Activated naive CD8-positive, alpha-beta T cell (primary cell): ENCODE measurements at regions not wholly inside any gene's neighbourhood (a gene's known extent, or its start where the extent isn't known, plus 50 kb on each side); places are given as distances from the start of the nearest gene placed in this dataset.

Source experiments
- H3K27ac Mint-ChIP-seq: one replicate; pipeline ENCODE4 v1.8.0; 2021; ENCODE audit warnings: mixed read lengths
- H3K27me3 Mint-ChIP-seq: one replicate; pipeline ENCODE4 v1.8.0; 2021; ENCODE audit warnings: mixed read lengths
- H3K36me3 Mint-ChIP-seq: one replicate; pipeline ENCODE4 v1.8.0; 2021; ENCODE audit warnings: mixed read lengths
- H3K4me1 Mint-ChIP-seq: one replicate; pipeline ENCODE4 v1.8.0; 2021; ENCODE audit warnings: low read depth, mixed read lengths
- H3K4me3 Mint-ChIP-seq: one replicate; pipeline ENCODE4 v1.8.0; 2021; ENCODE audit warnings: mild to moderate bottlenecking, mixed read lengths
- H3K9me3 Mint-ChIP-seq: one replicate; pipeline ENCODE4 v1.8.0; 2021; ENCODE audit warnings: low read depth, mixed read lengths

GRCh38 chr11:34750692-34751405 lies 130.0 kb downstream of the EHF start:
- Mint-ChIP-seq H3K27ac (no peak overlapping the region), H3K9me3 (no peaks in the 10 kb centered on the region), H3K27me3 (peaks cover 7% of the 10 kb centered on the region), H3K36me3 (no peaks in the 10 kb centered on the region), H3K4me1 (no peaks in the 10 kb centered on the region), H3K4me3 (no peak overlapping the region)

- Mint-ChIP-seq H3K27me3 (peaks cover 7% of the 10 kb centered on the region), H3K36me3 (no peaks in the 10 kb centered on the region), H3K27ac (no peak overlapping the region), H3K4me1 (no peaks in the 10 kb centered on the region), H3K4me3 (no peak overlapping the region), H3K9me3 (no peaks in the 10 kb centered on the region)
Measured at GRCh38 chr11:34749666-34750659, 129.1 kb downstream of the EHF start.

- H3K27me3 Mint-ChIP-seq = peaks cover 6% of the 10 kb centered on the region
- H3K36me3 Mint-ChIP-seq = no peaks in the 10 kb centered on the region
- H3K4me3 Mint-ChIP-seq = no peak overlapping the region
- no peaks in the 10 kb centered on the region for H3K4me1 Mint-ChIP-seq
- H3K27ac Mint-ChIP-seq = no peak overlapping the region
- no peaks in the 10 kb centered on the region for H3K9me3 Mint-ChIP-seq
Measured at GRCh38 chr11:34748036-34748435, 127.1 kb downstream of the EHF start.

GRCh38 chr11:34747251-34747650 lies 126.4 kb downstream of the EHF start:
- Mint-ChIP-seq H3K4me1 (no peaks in the 10 kb centered on the region), H3K4me3 (no peak overlapping the region), H3K27me3 (peaks cover 6% of the 10 kb centered on the region), H3K27ac (no peak overlapping the region), H3K9me3 (no peaks in the 10 kb centered on the region), H3K36me3 (no peaks in the 10 kb centered on the region)

- Mint-ChIP-seq H3K27ac (no peak overlapping the region), H3K4me3 (no peak overlapping the region), H3K27me3 (peaks cover 6% of the 10 kb centered on the region), H3K36me3 (no peaks in the 10 kb centered on the region), H3K4me1 (no peaks in the 10 kb centered on the region), H3K9me3 (no peaks in the 10 kb centered on the region)
Measured at GRCh38 chr11:34745195-34745594, 124.3 kb downstream of the EHF start.

GRCh38 chr11:34744511-34744910 lies 123.6 kb downstream of the EHF start:
- no peak overlapping the region for H3K4me3 Mint-ChIP-seq
- H3K36me3 Mint-ChIP-seq = no peaks in the 10 kb centered on the region
- H3K27ac Mint-ChIP-seq = no peak overlapping the region
- H3K27me3 Mint-ChIP-seq = peaks cover 9% of the 10 kb centered on the region
- no peaks in the 10 kb centered on the region for H3K9me3 Mint-ChIP-seq
- no peaks in the 10 kb centered on the region for H3K4me1 Mint-ChIP-seq

- no peak overlapping the region for H3K4me3 Mint-ChIP-seq
- no peaks in the 10 kb centered on the region for H3K36me3 Mint-ChIP-seq
- no peaks in the 10 kb centered on the region for H3K9me3 Mint-ChIP-seq
- H3K27ac Mint-ChIP-seq = no peak overlapping the region
- H3K27me3 Mint-ChIP-seq = peaks cover 20% of the 10 kb centered on the region
- no peaks in the 10 kb centered on the region for H3K4me1 Mint-ChIP-seq
Measured at GRCh38 chr11:34738237-34738636, 117.3 kb downstream of the EHF start.

GRCh38 chr11:34732831-34733230 lies 111.9 kb downstream of the EHF start:
- Mint-ChIP-seq H3K9me3 (no peaks in the 10 kb centered on the region), H3K4me3 (no peak overlapping the region), H3K4me1 (no peaks in the 10 kb centered on the region), H3K27me3 (peaks cover 22% of the 10 kb centered on the region), H3K27ac (no peak overlapping the region), H3K36me3 (no peaks in the 10 kb centered on the region)

- H3K9me3 Mint-ChIP-seq = no peaks in the 10 kb centered on the region
- H3K4me3 Mint-ChIP-seq = no peak overlapping the region
- no peaks in the 10 kb centered on the region for H3K36me3 Mint-ChIP-seq
- no peak overlapping the region for H3K27ac Mint-ChIP-seq
- no peaks in the 10 kb centered on the region for H3K4me1 Mint-ChIP-seq
- peaks cover 16% of the 10 kb centered on the region for H3K27me3 Mint-ChIP-seq
Measured at GRCh38 chr11:34731603-34732002, 110.7 kb downstream of the EHF start.

GRCh38 chr11:34730544-34731295 lies 109.8 kb downstream of the EHF start:
- H3K9me3 Mint-ChIP-seq = no peaks in the 10 kb centered on the region
- H3K4me1 Mint-ChIP-seq = no peaks in the 10 kb centered on the region
- no peaks in the 10 kb centered on the region for H3K36me3 Mint-ChIP-seq
- peaks cover 14% of the 10 kb centered on the region for H3K27me3 Mint-ChIP-seq
- no peak overlapping the region for H3K4me3 Mint-ChIP-seq
- no peak overlapping the region for H3K27ac Mint-ChIP-seq

GRCh38 chr11:34728609-34729008 lies 107.7 kb downstream of the EHF start:
- Mint-ChIP-seq H3K4me1 (no peaks in the 10 kb centered on the region), H3K27me3 (peaks cover 12% of the 10 kb centered on the region), H3K4me3 (no peak overlapping the region), H3K27ac (no peak overlapping the region), H3K9me3 (peaks cover 5% of the 10 kb centered on the region), H3K36me3 (peaks cover 3% of the 10 kb centered on the region)

GRCh38 chr11:34727228-34727737 lies 106.4 kb downstream of the EHF start:
- H3K36me3 Mint-ChIP-seq = peaks cover 3% of the 10 kb centered on the region
- H3K4me3 Mint-ChIP-seq = no peak overlapping the region
- no peak overlapping the region for H3K27ac Mint-ChIP-seq
- peaks cover 12% of the 10 kb centered on the region for H3K27me3 Mint-ChIP-seq
- peaks cover 8% of the 10 kb centered on the region for H3K9me3 Mint-ChIP-seq
- H3K4me1 Mint-ChIP-seq = no peaks in the 10 kb centered on the region

GRCh38 chr11:34724973-34725372 lies 104.1 kb downstream of the EHF start:
- Mint-ChIP-seq H3K4me3 (no peak overlapping the region), H3K9me3 (peaks cover 8% of the 10 kb centered on the region), H3K4me1 (no peaks in the 10 kb centered on the region)

GRCh38 chr11:34721646-34722045 lies 100.8 kb downstream of the EHF start:
- H3K4me3 Mint-ChIP-seq = no peak overlapping the region
- peaks cover 1% of the 10 kb centered on the region for H3K27me3 Mint-ChIP-seq
- no peaks in the 10 kb centered on the region for H3K4me1 Mint-ChIP-seq
- peaks cover 3% of the 10 kb centered on the region for H3K36me3 Mint-ChIP-seq
- H3K9me3 Mint-ChIP-seq = peaks cover 8% of the 10 kb centered on the region
- no peak overlapping the region for H3K27ac Mint-ChIP-seq

More at GRCh38 chr11:34724973-34725372, 104.1 kb downstream of the EHF start:
- Mint-ChIP-seq H3K27me3 (peaks cover 6% of the 10 kb centered on the region), H3K36me3 (peaks cover 3% of the 10 kb centered on the region), H3K27ac (no peak overlapping the region)
